ENCODE measurements at regions not wholly inside any gene's neighbourhood (a gene's known extent, or its start where the extent isn't known, plus 50 kb on each side); places are given as distances from the start of the nearest gene placed in this dataset.
"Not testable (repeated sequence)": the region's sequence is repeated elsewhere in the genome, so short reads cannot be mapped to it uniquely, and the experiment has no call there.

- ATAC-seq (ENCODE audit: low FRiP score), result no peak
- DNase-seq (ENCODE audit: low spot score), result no peak
- TF ChIP-seq, protein P1, sequence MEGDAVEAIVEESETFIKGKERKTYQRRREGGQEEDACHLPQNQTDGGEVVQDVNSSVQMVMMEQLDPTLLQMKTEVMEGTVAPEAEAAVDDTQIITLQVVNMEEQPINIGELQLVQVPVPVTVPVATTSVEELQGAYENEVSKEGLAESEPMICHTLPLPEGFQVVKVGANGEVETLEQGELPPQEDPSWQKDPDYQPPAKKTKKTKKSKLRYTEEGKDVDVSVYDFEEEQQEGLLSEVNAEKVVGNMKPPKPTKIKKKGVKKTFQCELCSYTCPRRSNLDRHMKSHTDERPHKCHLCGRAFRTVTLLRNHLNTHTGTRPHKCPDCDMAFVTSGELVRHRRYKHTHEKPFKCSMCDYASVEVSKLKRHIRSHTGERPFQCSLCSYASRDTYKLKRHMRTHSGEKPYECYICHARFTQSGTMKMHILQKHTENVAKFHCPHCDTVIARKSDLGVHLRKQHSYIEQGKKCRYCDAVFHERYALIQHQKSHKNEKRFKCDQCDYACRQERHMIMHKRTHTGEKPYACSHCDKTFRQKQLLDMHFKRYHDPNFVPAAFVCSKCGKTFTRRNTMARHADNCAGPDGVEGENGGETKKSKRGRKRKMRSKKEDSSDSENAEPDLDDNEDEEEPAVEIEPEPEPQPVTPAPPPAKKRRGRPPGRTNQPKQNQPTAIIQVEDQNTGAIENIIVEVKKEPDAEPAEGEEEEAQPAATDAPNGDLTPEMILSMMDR (IDR thresholded peaks at IDR 0.05), result no peak
Measured at GRCh38 chr2:82993609-82994008, 1465.5 kb downstream of the SUCLG1 start.

GRCh38 chr2:82992968-82993367, 1466.1 kb downstream of the SUCLG1 start:
- TF ChIP-seq, protein P1 (IDR thresholded peaks at IDR 0.05), result no peak

GRCh38 chr2:82987706-82988105, 1471.4 kb downstream of the SUCLG1 start:
- DNase-seq (ENCODE audit: low spot score); ATAC-seq (ENCODE audit: low FRiP score): not testable (repeated sequence)

More at GRCh38 chr2:82992968-82993367, 1466.1 kb downstream of the SUCLG1 start:
- no peak for ATAC-seq (ENCODE audit: low FRiP score)
- DNase-seq (ENCODE audit: low spot score), result no peak

GRCh38 chr2:82986899-82987298, 1472.2 kb downstream of the SUCLG1 start:
- TF ChIP-seq, protein P1 (IDR thresholded peaks at IDR 0.05), result no peak
- DNase-seq (ENCODE audit: low spot score) (no peak), ATAC-seq (ENCODE audit: low FRiP score) (no peak)

DNA sequence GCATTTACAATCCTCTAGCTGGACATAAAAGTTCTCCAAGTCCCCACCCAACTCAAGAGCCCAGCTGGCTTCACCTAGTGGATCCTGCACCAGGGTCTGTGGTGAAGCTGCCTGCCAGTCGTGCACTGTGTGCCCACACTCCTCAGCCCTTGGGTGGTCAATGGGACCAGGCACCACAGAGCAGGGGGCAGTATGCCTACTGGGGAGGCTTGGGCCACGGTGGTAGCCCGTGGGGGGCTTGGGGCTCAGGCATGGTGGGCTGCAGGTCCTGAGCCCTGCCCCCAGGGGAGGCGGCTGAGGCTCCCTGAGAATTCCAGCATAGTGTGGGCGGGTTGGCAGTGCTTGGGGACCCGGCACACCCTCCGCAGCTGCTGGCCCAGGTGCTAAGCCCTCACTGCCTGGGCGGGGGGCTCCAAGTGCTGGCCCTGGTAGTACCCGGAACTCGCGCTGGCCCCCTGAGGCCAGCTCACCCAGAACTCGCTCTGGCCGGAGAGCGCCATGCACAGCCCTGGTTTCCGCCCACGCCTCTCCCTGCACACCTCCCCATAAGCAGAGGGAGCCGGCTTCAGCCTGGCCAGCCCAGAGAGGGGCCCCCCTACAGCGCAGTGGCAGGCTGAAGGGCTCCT, 1473.4 kb downstream of the SUCLG1 start:
- DNase-seq (ENCODE audit: low spot score), result no peak
- TF ChIP-seq, protein P1 (IDR thresholded peaks at IDR 0.05), result no peak
- ATAC-seq (ENCODE audit: low FRiP score), result no peak

DNA sequence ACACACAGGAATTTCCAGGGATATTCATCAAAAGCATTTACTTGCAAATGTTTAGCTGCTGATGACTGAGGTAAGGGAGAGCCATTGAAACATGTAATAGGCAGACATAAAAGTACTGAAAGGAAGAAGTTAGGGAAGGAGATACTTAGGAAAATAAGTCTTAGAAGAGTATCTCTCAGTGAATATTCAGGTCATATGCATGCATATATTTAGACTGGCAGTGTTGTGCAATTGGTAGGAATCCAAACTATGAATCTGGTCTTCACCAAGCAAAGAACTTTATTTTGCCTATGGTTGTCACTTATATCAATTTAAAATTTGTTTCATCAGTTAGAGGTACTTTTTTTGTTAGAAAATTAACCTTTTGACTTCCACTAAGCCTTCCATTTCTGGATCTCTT, 1490.7 kb downstream of the SUCLG1 start:
- no peak for ATAC-seq (ENCODE audit: low FRiP score)
- TF ChIP-seq, protein P1 (IDR thresholded peaks at IDR 0.05), result no peak
- no peak for DNase-seq (ENCODE audit: low spot score)

DNA sequence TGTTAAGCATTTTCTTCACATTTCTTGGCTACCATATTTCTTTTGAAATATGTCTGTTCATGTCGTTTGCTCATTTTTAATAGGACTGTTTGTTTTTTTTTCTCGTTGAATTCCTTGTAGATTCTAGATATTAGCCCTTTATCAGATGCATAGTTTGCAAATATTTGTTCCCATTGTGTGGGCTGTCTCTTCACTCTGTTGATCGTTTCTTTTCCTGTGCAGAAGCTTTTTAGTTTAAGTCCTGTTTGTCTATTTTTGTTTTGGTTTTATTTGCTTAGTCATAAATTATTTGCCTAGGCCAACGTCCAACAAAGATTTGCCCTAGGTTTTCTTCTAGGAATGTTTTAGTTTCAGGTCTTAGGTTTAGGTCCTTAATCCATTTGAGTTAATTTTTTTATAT, 1494.7 kb downstream of the SUCLG1 start:
- DNase-seq (ENCODE audit: low spot score) (no peak), ATAC-seq (ENCODE audit: low FRiP score) (no peak)
- TF ChIP-seq, protein P1 (IDR thresholded peaks at IDR 0.05), result no peak

Data from omental fat pad (tissue), 3 donors.